Ascending aorta (tissue), 2 donors: ENCODE measurements at regions not wholly inside any gene's neighbourhood (a gene's known extent, or its start where the extent isn't known, plus 50 kb on each side); places are given as distances from the start of the nearest gene placed in this dataset.

Experiments
- DNase-seq, 2 donors: peaks; one replicate each; pipeline ENCODE4 v3.0.0-alpha.2; 2019; ENCODE audit warnings: low spot score in 2 of 2
- H3K27ac ChIP-seq, 2 donors: fragments of 200-600 bp; sonication (generic); one replicate each; pipeline ENCODE4 v1.5.1; 2016 to 2017; ENCODE audit warnings: mild to moderate bottlenecking in 1 of 2
- H3K27me3 ChIP-seq: fragments of 200-600 bp; sonication (generic); one replicate; pipeline ENCODE4 v1.5.1; 2017
- H3K36me3 ChIP-seq, 2 donors: fragments of 200-600 bp; sonication (generic); one replicate each; pipeline ENCODE4 v1.5.1; 2016
- H3K4me1 ChIP-seq, 2 donors: fragments of 200-600 bp; sonication (generic); one replicate each; pipeline ENCODE4 v1.5.1; 2016 to 2017; ENCODE audit warnings: mild to moderate bottlenecking in 1 of 2
- H3K4me3 ChIP-seq, 2 donors: fragments of 200-600 bp; sonication (generic); one replicate each; pipeline ENCODE4 v1.5.1; 2016 to 2017; ENCODE audit warnings: mild to moderate bottlenecking in 1 of 2
- H3K9me3 ChIP-seq, 2 donors: fragments of 200-600 bp; sonication (generic); one replicate each; pipeline ENCODE4 v1.5.1; 2016
- intact Hi-C: fragments of 100-400 bp; cut with DNase I; formaldehyde crosslinking; loops from one replicate; pipeline ENCODE4 v1.15.1; 2023
- TF ChIP-seq, protein P1 (sequence below), 3 experiments: fragments of 200-600 bp in 2 of 3; fragments of 450-650 bp in 1 of 3; sonication (generic) in 2 of 3; IDR thresholded peaks; one replicate each; pipeline ENCODE4 v1.5.1; 2016 to 2019; ENCODE audit warnings: antibody characterized with exemption in 3 of 3, mild to moderate bottlenecking in 1 of 3, moderate library complexity in 1 of 3

GRCh38 chr1:222314839-222315238 is 233.1 kb downstream of the HHIPL2 start:
- intact Hi-C loops = no loop called here
- Histone ChIP-seq H3K27me3 (no peaks in the 10 kb centered on the region), H3K27ac (no peak overlapping the region), H3K9me3 (no peaks in the 10 kb centered on the region), H3K36me3 (no peaks in the 10 kb centered on the region), H3K4me3 (no peak overlapping the region), H3K4me1 (no peaks in the 10 kb centered on the region)
- TF ChIP-seq, protein P1, sequence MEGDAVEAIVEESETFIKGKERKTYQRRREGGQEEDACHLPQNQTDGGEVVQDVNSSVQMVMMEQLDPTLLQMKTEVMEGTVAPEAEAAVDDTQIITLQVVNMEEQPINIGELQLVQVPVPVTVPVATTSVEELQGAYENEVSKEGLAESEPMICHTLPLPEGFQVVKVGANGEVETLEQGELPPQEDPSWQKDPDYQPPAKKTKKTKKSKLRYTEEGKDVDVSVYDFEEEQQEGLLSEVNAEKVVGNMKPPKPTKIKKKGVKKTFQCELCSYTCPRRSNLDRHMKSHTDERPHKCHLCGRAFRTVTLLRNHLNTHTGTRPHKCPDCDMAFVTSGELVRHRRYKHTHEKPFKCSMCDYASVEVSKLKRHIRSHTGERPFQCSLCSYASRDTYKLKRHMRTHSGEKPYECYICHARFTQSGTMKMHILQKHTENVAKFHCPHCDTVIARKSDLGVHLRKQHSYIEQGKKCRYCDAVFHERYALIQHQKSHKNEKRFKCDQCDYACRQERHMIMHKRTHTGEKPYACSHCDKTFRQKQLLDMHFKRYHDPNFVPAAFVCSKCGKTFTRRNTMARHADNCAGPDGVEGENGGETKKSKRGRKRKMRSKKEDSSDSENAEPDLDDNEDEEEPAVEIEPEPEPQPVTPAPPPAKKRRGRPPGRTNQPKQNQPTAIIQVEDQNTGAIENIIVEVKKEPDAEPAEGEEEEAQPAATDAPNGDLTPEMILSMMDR (IDR thresholded peaks at IDR 0.05) = no peak
- no peak for DNase-seq

- intact Hi-C loops = no loop called here
- H3K36me3 ChIP-seq = no peaks in the 10 kb centered on the region
- H3K27ac ChIP-seq = no peak overlapping the region
- no peaks in the 10 kb centered on the region for H3K27me3 ChIP-seq
- TF ChIP-seq, protein P1 (IDR thresholded peaks at IDR 0.05) = no peak
- DNase-seq = no peak
- H3K4me1 ChIP-seq = no peaks in the 10 kb centered on the region
- H3K9me3 ChIP-seq = no peaks in the 10 kb centered on the region
- H3K4me3 ChIP-seq = no peak overlapping the region
Measured at GRCh38 chr1:222310836-222311235, 237.1 kb downstream of the HHIPL2 start.

GRCh38 chr1:222307621-222308020 is 240.3 kb downstream of the HHIPL2 start:
- no peak overlapping the region for H3K4me3 ChIP-seq
- H3K4me1 ChIP-seq = no peaks in the 10 kb centered on the region
- intact Hi-C loops = no loop called here
- TF ChIP-seq, protein P1 (IDR thresholded peaks at IDR 0.05) = no peak
- no peaks in the 10 kb centered on the region for H3K36me3 ChIP-seq
- no peak for DNase-seq
- no peak overlapping the region for H3K27ac ChIP-seq
- H3K9me3 ChIP-seq = no peaks in the 10 kb centered on the region
- no peaks in the 10 kb centered on the region for H3K27me3 ChIP-seq

- no peak for DNase-seq
- Histone ChIP-seq H3K4me1 (no peaks in the 10 kb centered on the region), H3K4me3 (no peak overlapping the region), H3K36me3 (no peaks in the 10 kb centered on the region), H3K27ac (no peak overlapping the region), H3K27me3 (no peaks in the 10 kb centered on the region), H3K9me3 (no peaks in the 10 kb centered on the region)
- intact Hi-C loops = no loop called here
- TF ChIP-seq, protein P1 (IDR thresholded peaks at IDR 0.05) = no peak
Measured at GRCh38 chr1:222306512-222306911, 241.4 kb downstream of the HHIPL2 start.

GRCh38 chr1:222306011-222306410 is 241.9 kb downstream of the HHIPL2 start:
- TF ChIP-seq, protein P1 (IDR thresholded peaks at IDR 0.05) = no peak
- Histone ChIP-seq H3K9me3 (no peaks in the 10 kb centered on the region), H3K4me1 (no peaks in the 10 kb centered on the region), H3K27me3 (no peaks in the 10 kb centered on the region), H3K36me3 (no peaks in the 10 kb centered on the region), H3K27ac (no peak overlapping the region), H3K4me3 (no peak overlapping the region)
- intact Hi-C loops = no loop called here
- no peak for DNase-seq

- intact Hi-C loops = no loop called here
Measured at GRCh38 chr1:222301652-222302051, 246.3 kb downstream of the HHIPL2 start.

More at GRCh38 chr1:222301652-222302051, 246.3 kb downstream of the HHIPL2 start:
- Histone ChIP-seq H3K27me3 (no peaks in the 10 kb centered on the region), H3K4me3 (no peak overlapping the region), H3K4me1 (no peaks in the 10 kb centered on the region), H3K27ac (no peak overlapping the region), H3K9me3 (peaks cover 0 to 4% of the 10 kb centered on the region in 2 donors), H3K36me3 (no peaks in the 10 kb centered on the region)
- DNase-seq = no peak
- TF ChIP-seq, protein P1 (IDR thresholded peaks at IDR 0.05) = no peak
